ENCODE measurements at regions not wholly inside any gene's neighbourhood (a gene's known extent, or its start where the extent isn't known, plus 50 kb on each side); places are given as distances from the start of the nearest gene placed in this dataset.

DNA sequence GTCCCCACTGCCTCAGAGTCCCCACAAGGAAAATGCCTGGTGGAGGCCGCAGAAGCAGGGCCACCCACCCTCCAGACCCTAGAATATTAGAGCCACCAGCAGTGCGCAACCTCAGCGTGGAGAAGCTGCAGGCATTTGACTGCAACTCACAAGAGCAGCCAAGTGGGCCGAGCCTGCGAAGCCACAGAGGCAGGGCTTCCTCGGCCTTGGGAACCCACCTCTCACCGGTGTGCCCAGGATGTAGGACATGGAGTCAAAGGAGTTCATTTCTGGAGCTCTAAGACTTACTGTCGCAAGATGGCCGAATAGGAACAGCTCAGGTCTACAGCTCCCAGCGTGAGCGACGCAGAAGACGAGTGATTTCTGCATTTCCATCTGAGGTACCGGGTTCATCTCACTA lies 397.9 kb upstream of the PIK3R1 start:
- no peaks in the 10 kb centered on the region for H3K27me3 ChIP-seq
- TF ChIP-seq EZH2phosphoT487 (IDR thresholded peaks at IDR 0.05), result no peak
- TF ChIP-seq, protein P1, sequence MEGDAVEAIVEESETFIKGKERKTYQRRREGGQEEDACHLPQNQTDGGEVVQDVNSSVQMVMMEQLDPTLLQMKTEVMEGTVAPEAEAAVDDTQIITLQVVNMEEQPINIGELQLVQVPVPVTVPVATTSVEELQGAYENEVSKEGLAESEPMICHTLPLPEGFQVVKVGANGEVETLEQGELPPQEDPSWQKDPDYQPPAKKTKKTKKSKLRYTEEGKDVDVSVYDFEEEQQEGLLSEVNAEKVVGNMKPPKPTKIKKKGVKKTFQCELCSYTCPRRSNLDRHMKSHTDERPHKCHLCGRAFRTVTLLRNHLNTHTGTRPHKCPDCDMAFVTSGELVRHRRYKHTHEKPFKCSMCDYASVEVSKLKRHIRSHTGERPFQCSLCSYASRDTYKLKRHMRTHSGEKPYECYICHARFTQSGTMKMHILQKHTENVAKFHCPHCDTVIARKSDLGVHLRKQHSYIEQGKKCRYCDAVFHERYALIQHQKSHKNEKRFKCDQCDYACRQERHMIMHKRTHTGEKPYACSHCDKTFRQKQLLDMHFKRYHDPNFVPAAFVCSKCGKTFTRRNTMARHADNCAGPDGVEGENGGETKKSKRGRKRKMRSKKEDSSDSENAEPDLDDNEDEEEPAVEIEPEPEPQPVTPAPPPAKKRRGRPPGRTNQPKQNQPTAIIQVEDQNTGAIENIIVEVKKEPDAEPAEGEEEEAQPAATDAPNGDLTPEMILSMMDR (IDR thresholded peaks at IDR 0.05), result no peak
- no peak for TF ChIP-seq EZH2 (IDR thresholded peaks at IDR 0.05)
- H2AFZ ChIP-seq (replicated peaks), result peak overlapping the region; percentile 76
- no peak overlapping the region for H3K27ac Mint-ChIP-seq
- H3K4me1 ChIP-seq, result peaks cover 9% of the 10 kb centered on the region
- peaks cover 9% of the 10 kb centered on the region for H3K9me3 Mint-ChIP-seq
- no peaks in the 10 kb centered on the region for H4K20me1 ChIP-seq (ENCODE audit: low read depth)
- DNase-seq (ENCODE audit: low spot score), result no peak
- H3K4me3 ChIP-seq, result peak overlapping the region; percentile 37
- no peak overlapping the region for H3K9ac ChIP-seq
- no peak overlapping the region for H3K27ac ChIP-seq
- peaks cover 6% of the 10 kb centered on the region for H3K27me3 Mint-ChIP-seq (ENCODE audit: insufficient read depth, low read depth)
- no peaks in the 10 kb centered on the region for H3K4me1 Mint-ChIP-seq
- H3K79me2 ChIP-seq (ENCODE audit: low read depth), result peaks cover 5% of the 10 kb centered on the region
- H3K36me3 Mint-ChIP-seq, result no peaks in the 10 kb centered on the region
- no peaks in the 10 kb centered on the region for H3K9me3 ChIP-seq (ENCODE audit: low read depth)
- H3K4me2 ChIP-seq, result peak overlapping the region; percentile 69
- H3F3A ChIP-seq (ENCODE audit: low read depth), result no peaks in the 10 kb centered on the region
- H3K36me3 ChIP-seq, result no peaks in the 10 kb centered on the region
- H3K4me3 Mint-ChIP-seq, result no peak overlapping the region

GRCh38 chr5:67816456-67816855 lies 399.1 kb upstream of the PIK3R1 start:
- Histone ChIP-seq H3K27ac (no peak overlapping the region), H3K4me3 (no peak overlapping the region), H3K36me3 (no peaks in the 10 kb centered on the region), H4K20me1 (ENCODE audit: low read depth) (no peaks in the 10 kb centered on the region), H3K9me3 (ENCODE audit: low read depth) (no peaks in the 10 kb centered on the region), H2AFZ (replicated peaks) (no peak overlapping the region), H3K4me2 (peak overlapping the region; percentile 69), H3K9ac (no peak overlapping the region), H3K79me2 (ENCODE audit: low read depth) (peaks cover 5% of the 10 kb centered on the region), H3K4me1 (peaks cover 9% of the 10 kb centered on the region), H3F3A (ENCODE audit: low read depth) (no peaks in the 10 kb centered on the region), H3K27me3 (no peaks in the 10 kb centered on the region)
- no peaks in the 10 kb centered on the region for H3K4me1 Mint-ChIP-seq
- no peaks in the 10 kb centered on the region for H3K36me3 Mint-ChIP-seq
- H3K27me3 Mint-ChIP-seq (ENCODE audit: insufficient read depth, low read depth), result peaks cover 6% of the 10 kb centered on the region
- H3K27ac Mint-ChIP-seq, result no peak overlapping the region
- no peak for TF ChIP-seq EZH2phosphoT487 (IDR thresholded peaks at IDR 0.05)
- TF ChIP-seq, protein P1 (IDR thresholded peaks at IDR 0.05), result no peak
- TF ChIP-seq EZH2 (IDR thresholded peaks at IDR 0.05), result no peak
- DNase-seq (ENCODE audit: low spot score), result no peak
- H3K9me3 Mint-ChIP-seq, result peaks cover 9% of the 10 kb centered on the region
- no peak overlapping the region for H3K4me3 Mint-ChIP-seq

GRCh38 chr5:67815455-67816391 lies 399.8 kb upstream of the PIK3R1 start:
- Histone ChIP-seq H2AFZ (replicated peaks) (no peak overlapping the region), H3K4me1 (peaks cover 9% of the 10 kb centered on the region), H3K9me3 (ENCODE audit: low read depth) (no peaks in the 10 kb centered on the region), H4K20me1 (ENCODE audit: low read depth) (no peaks in the 10 kb centered on the region), H3K9ac (no peak overlapping the region), H3K4me2 (peak overlapping the region; percentile 69), H3F3A (ENCODE audit: low read depth) (no peaks in the 10 kb centered on the region), H3K27ac (no peak overlapping the region), H3K27me3 (no peaks in the 10 kb centered on the region), H3K4me3 (no peak overlapping the region), H3K79me2 (ENCODE audit: low read depth) (peaks cover 5% of the 10 kb centered on the region), H3K36me3 (no peaks in the 10 kb centered on the region)
- Mint-ChIP-seq H3K27me3 (ENCODE audit: insufficient read depth, low read depth) (peaks cover 6% of the 10 kb centered on the region), H3K4me3 (no peak overlapping the region), H3K9me3 (peaks cover 9% of the 10 kb centered on the region), H3K27ac (no peak overlapping the region), H3K4me1 (no peaks in the 10 kb centered on the region), H3K36me3 (no peaks in the 10 kb centered on the region)
- DNase-seq (ENCODE audit: low spot score), result no peak
- no peak for TF ChIP-seq EZH2phosphoT487 (IDR thresholded peaks at IDR 0.05)
- TF ChIP-seq, protein P1 (IDR thresholded peaks at IDR 0.05), result no peak
- TF ChIP-seq EZH2 (IDR thresholded peaks at IDR 0.05), result no peak

Data from neural progenitor cell (in vitro differentiated cells).